HG03439 (cell line): ENCODE measurements at regions not wholly inside any gene's neighbourhood (a gene's known extent, or its start where the extent isn't known, plus 50 kb on each side); places are given as distances from the start of the nearest gene placed in this dataset.

ENCODE experiments used
- ATAC-seq: cut with Tn5 transposase; IDR thresholded peaks from one replicate; pipeline ENCODE4 v1.9.1; 2021; ENCODE audit warnings: mild to moderate bottlenecking, moderate library complexity; ENCODE audit not compliant: unreplicated experiment

GRCh38 chr20:51165131-51165530 lies 142.2 kb upstream of the KCNG1 start:
- ATAC-seq, result no peak

GRCh38 chr20:51164731-51165130 lies 141.8 kb upstream of the KCNG1 start:
- no peak for ATAC-seq

- ATAC-seq, result no peak
These were observed 141.2 kb upstream of the KCNG1 start for GRCh38 chr20:51163996-51164600.

- ATAC-seq, result no peak
These were observed 139.1 kb upstream of the KCNG1 start for GRCh38 chr20:51162015-51162414.

GRCh38 chr20:51160821-51161220 lies 137.9 kb upstream of the KCNG1 start:
- ATAC-seq, result no peak

GRCh38 chr20:51159981-51160380 lies 137.1 kb upstream of the KCNG1 start:
- ATAC-seq, result no peak

- ATAC-seq, result no peak
These were observed 136.4 kb upstream of the KCNG1 start for GRCh38 chr20:51159303-51159702.

- ATAC-seq, result no peak
These were observed 135.3 kb upstream of the KCNG1 start for GRCh38 chr20:51158226-51158625.

GRCh38 chr20:51156041-51156982 lies 133.4 kb upstream of the KCNG1 start:
- ATAC-seq, result no peak

- ATAC-seq, result no peak
These were observed 132.1 kb upstream of the KCNG1 start for GRCh38 chr20:51154708-51155690.

- no peak for ATAC-seq
These were observed 131.2 kb upstream of the KCNG1 start for GRCh38 chr20:51153867-51154707.

- no peak for ATAC-seq
These were observed 126.0 kb upstream of the KCNG1 start for GRCh38 chr20:51148941-51149340.

- no peak for ATAC-seq
These were observed 121.6 kb upstream of the KCNG1 start for GRCh38 chr20:51144476-51144875.

- no peak for ATAC-seq
These were observed 120.7 kb upstream of the KCNG1 start for GRCh38 chr20:51143652-51144051.

- ATAC-seq, result no peak
These were observed 119.5 kb upstream of the KCNG1 start for GRCh38 chr20:51142448-51142847.

- no peak for ATAC-seq
These were observed 117.8 kb upstream of the KCNG1 start for GRCh38 chr20:51140671-51141070.

- ATAC-seq, result no peak
These were observed 117.0 kb upstream of the KCNG1 start for GRCh38 chr20:51139891-51140290.

GRCh38 chr20:51138576-51138975 lies 115.7 kb upstream of the KCNG1 start:
- ATAC-seq, result no peak

GRCh38 chr20:51137461-51137860 lies 114.6 kb upstream of the KCNG1 start:
- ATAC-seq, result no peak
